IMR-90 (cell line): ENCODE measurements at regions not wholly inside any gene's neighbourhood (a gene's known extent, or its start where the extent isn't known, plus 50 kb on each side); places are given as distances from the start of the nearest gene placed in this dataset.

Source experiments
- ATAC-seq: fragments of 200-7000 bp; cut with Tn5 transposase; 2 replicates; pipeline ENCODE4 v1.9.1; 2020; ENCODE audit warnings: low read depth, mild to moderate bottlenecking, moderate library complexity
- BruUV-seq: library from RNA; stranded (reverse); fragments of 400-500 nt; replicated peaks from 2 replicates; lab custom pipeline; 2021; lab: Mats Ljungman, UMichigan
- CTCF ChIA-PET: fragments of 300-600 bp; formaldehyde crosslinking; extraction: SDS; loops from one replicate; lab custom pipeline; 2021; ENCODE audit warnings: antibody characterized with exemption; lab: Yijun Ruan, JAX
- POLR2A ChIA-PET: fragments of 300-600 bp; sonication (Branson Sonifier 250); formaldehyde crosslinking; loops from one replicate; lab custom pipeline; 2022; ENCODE audit warnings: antibody characterized with exemption; ENCODE audit not compliant: unreplicated experiment; lab: Charles Lee
- DNase-seq: peaks from one replicate; pipeline ENCODE4 v3.0.0; 2013
- H2AFZ ChIP-seq: replicated peaks from 2 replicates; pipeline ENCODE3; 2013; ENCODE audit warnings: low read length, mild to moderate bottlenecking; ENCODE audit not compliant: poor library complexity
- H2AK5ac ChIP-seq: 2 replicates; pipeline ENCODE4 v1.6.1; 2013; ENCODE audit warnings: low read depth, low read length, inconsistent platforms
- H2AK9ac ChIP-seq: replicated peaks from 2 replicates; pipeline ENCODE3; 2013; ENCODE audit warnings: mild to moderate bottlenecking, low read depth, low read length, moderate library complexity; ENCODE audit not compliant: poor library complexity
- H2BK120ac ChIP-seq: 2 replicates; pipeline ENCODE4 v1.6.1; 2013; ENCODE audit warnings: low read depth, low read length, inconsistent platforms
- H2BK15ac ChIP-seq: 3 replicates; pipeline ENCODE4 v1.6.1; 2013; ENCODE audit warnings: low read depth, low read length, inconsistent platforms
- H2BK20ac ChIP-seq: 2 replicates; pipeline ENCODE4 v1.6.1; 2013; ENCODE audit warnings: low read depth, mild to moderate bottlenecking, inconsistent platforms, low read length, moderate library complexity
- H2BK5ac ChIP-seq: 2 replicates; pipeline ENCODE4 v1.6.1; 2013; ENCODE audit warnings: mild to moderate bottlenecking, low read depth, low read length, inconsistent platforms; ENCODE audit not compliant: poor library complexity, severe bottlenecking
- H3K14ac ChIP-seq: replicated peaks from 2 replicates; pipeline ENCODE4 v1.6.1; 2013; ENCODE audit warnings: low read depth, low read length, inconsistent platforms
- H3K18ac ChIP-seq: 2 replicates; pipeline ENCODE4 v1.6.1; 2013; ENCODE audit warnings: low read depth, low read length, control low read depth
- H3K23ac ChIP-seq: 2 replicates; pipeline ENCODE4 v1.6.1; 2013; ENCODE audit warnings: low read depth, low read length, inconsistent platforms
- H3K27ac ChIP-seq: 2 replicates; pipeline ENCODE4 v1.5.1; 2013; ENCODE audit warnings: mild to moderate bottlenecking, control low read depth, low read length; ENCODE audit not compliant: insufficient read depth
- H3K27me3 ChIP-seq: 2 replicates; pipeline ENCODE4 v1.6.1; 2013; ENCODE audit warnings: low read length; ENCODE audit not compliant: control insufficient read depth, insufficient read depth
- H3K36me3 ChIP-seq: 2 replicates; pipeline ENCODE4 v1.6.1; 2013; ENCODE audit warnings: low read length, mixed read lengths; ENCODE audit not compliant: control insufficient read depth, insufficient read depth
- H3K4ac ChIP-seq: 2 replicates; pipeline ENCODE4 v1.6.1; 2013; ENCODE audit warnings: low read depth, low read length, inconsistent platforms
- H3K4me1 ChIP-seq: 2 replicates; pipeline ENCODE4 v1.6.1; 2013; ENCODE audit warnings: low read length, mixed read lengths; ENCODE audit not compliant: control insufficient read depth, insufficient read depth
- H3K4me2 ChIP-seq: 2 replicates; pipeline ENCODE4 v1.6.1; 2013; ENCODE audit warnings: low read depth, mild to moderate bottlenecking, control low read depth, low read length, moderate library complexity
- H3K4me3 ChIP-seq: 2 replicates; pipeline ENCODE4 v1.5.1; 2013; ENCODE audit warnings: low read depth, mild to moderate bottlenecking, control low read depth, low read length, moderate library complexity; ENCODE audit not compliant: insufficient read depth
- H3K56ac ChIP-seq: 2 replicates; pipeline ENCODE4 v1.6.1; 2013; ENCODE audit warnings: low read length, inconsistent platforms; ENCODE audit not compliant: insufficient read depth; ENCODE audit errors: extremely low read depth
- H3K79me1 ChIP-seq, 2 experiments: 2 replicates each; pipeline ENCODE4 v1.6.1; 2013; ENCODE audit warnings: low read length in 2 of 2, inconsistent platforms in 1 of 2, low read depth in 1 of 2
- H3K9ac ChIP-seq: 2 replicates; pipeline ENCODE4 v1.6.1; 2013; ENCODE audit warnings: low read depth, low read length, control low read depth
- H3K9me1 ChIP-seq: 2 replicates; pipeline ENCODE4 v1.6.1; 2013; ENCODE audit warnings: low read length, inconsistent platforms; ENCODE audit not compliant: insufficient read depth
- H3K9me3 ChIP-seq: 2 replicates; pipeline ENCODE4 v1.6.1; 2013; ENCODE audit warnings: low read length; ENCODE audit not compliant: control insufficient read depth, insufficient read depth
- H4K20me1 ChIP-seq: 2 replicates; pipeline ENCODE4 v1.6.1; 2013; ENCODE audit warnings: low read length, inconsistent platforms; ENCODE audit not compliant: insufficient read depth
- H4K5ac ChIP-seq: 2 replicates; pipeline ENCODE4 v1.6.1; 2013; ENCODE audit warnings: mild to moderate bottlenecking, low read depth, low read length, control low read depth
- H4K8ac ChIP-seq, 2 experiments: 2 replicates each; pipeline ENCODE4 v1.6.1; 2013; ENCODE audit warnings: low read depth in 2 of 2, low read length in 2 of 2, control low read depth in 1 of 2, inconsistent platforms in 1 of 2
- H4K91ac ChIP-seq: 2 replicates; pipeline ENCODE4 v1.6.1; 2013; ENCODE audit warnings: low read depth, low read length, inconsistent platforms; ENCODE audit not compliant: insufficient read depth
- CHD1 ChIP-seq: IDR thresholded peaks from 2 replicates; pipeline ENCODE4 v1.6.1; 2012; ENCODE audit warnings: low read depth, low read length, improper control_type of control experiment
- RCOR1 ChIP-seq: IDR thresholded peaks from 2 replicates; pipeline ENCODE4 v1.6.1; 2012; ENCODE audit warnings: mild to moderate bottlenecking, low read length, improper control_type of control experiment; ENCODE audit not compliant: insufficient replicate concordance
- USF2 ChIP-seq: fragments of 150-350 bp; IDR thresholded peaks from 2 replicates; pipeline ENCODE4 v1.6.1; 2017; ENCODE audit warnings: mild to moderate bottlenecking, antibody characterized with exemption, low read length, low read depth
- WGBS, 2 experiments: methylation state at CpG; one replicate each; pipeline versions ENCODE4 v1.1.5 to v1.1.7; 2013; ENCODE audit warnings: missing lambda C conversion rate in 2 of 2; ENCODE audit not compliant: insufficient read length in 1 of 2; ENCODE audit errors: extremely low coverage in 2 of 2; 5-methylcytosine and 5-hydroxymethylcytosine counted together
- dilution Hi-C: fragments of 300-500 bp; cut with HindIII; formaldehyde crosslinking; loops from one replicate; pipeline ENCODE4 v1.14.3; 2018; ENCODE audit warnings: low sequenced_read_pairs; ENCODE audit not compliant: unreplicated experiment
- in situ Hi-C: fragments of 300-500 bp; cut with MboI; formaldehyde crosslinking; loops from 3 replicates; pipeline ENCODE4 v1.14.3; 2019; ENCODE audit warnings: low sequenced_read_pairs, inconsistent platforms, mixed read lengths
- intact Hi-C: fragments of 100-400 bp; cut with micrococcal nuclease; formaldehyde crosslinking; loops from 2 replicates; pipeline ENCODE4 v1.10.0; 2022

- Histone ChIP-seq H2AK5ac (no peak overlapping the region), H3K56ac (no peak overlapping the region), H2AK9ac (no peak overlapping the region), H3K4me3 (no peak overlapping the region), H2BK20ac (no peak overlapping the region), H3K4me1 (no peaks in the 10 kb centered on the region), H3K9me3 (no peaks in the 10 kb centered on the region), H3K14ac (no peak overlapping the region), H2BK120ac (no peak overlapping the region), H4K5ac (no peak overlapping the region), H3K9ac (no peak overlapping the region), H4K91ac (no peak overlapping the region), H3K4ac (no peak overlapping the region), H3K27ac (no peak overlapping the region), H2AFZ (no peak overlapping the region), H3K18ac (no peak overlapping the region), H2BK5ac (no peak overlapping the region), H3K27me3 (no peaks in the 10 kb centered on the region), H4K20me1 (no peaks in the 10 kb centered on the region), H3K79me1 (no peaks in the 10 kb centered on the region), H2BK15ac (no peak overlapping the region), H3K4me2 (no peak overlapping the region), H4K8ac (no peak overlapping the region), H3K9me1 (no peaks in the 10 kb centered on the region), H3K36me3 (no peaks in the 10 kb centered on the region), H3K23ac (no peak overlapping the region)
- TF ChIP-seq RCOR1 (no peak), CHD1 (no peak), USF2 (no peak)
- ATAC-seq = no peak
- DNase-seq = no peak
- CTCF ChIA-PET = no interaction called here
- POLR2A ChIA-PET = no interaction called here
- no TSS peak for BruUV-seq
- intact Hi-C loops (no loop called here), dilution Hi-C loops (no loop called here), in situ Hi-C loops (no loop called here)
- WGBS, 2 experiments = no CpG with 5 or more reads among the region's 1 CpG
Measured at GRCh38 chr12:97134495-97134894, 227.4 kb downstream of the NEDD1 start.
